T-cell (primary cell): ENCODE measurements at regions not wholly inside any gene's neighbourhood (a gene's known extent, or its start where the extent isn't known, plus 50 kb on each side); places are given as distances from the start of the nearest gene placed in this dataset.

ENCODE experiments used
- ATAC-seq, 4 experiments: fragments of 200-7000 bp in 3 of 4; fragments of 150-1000 bp in 1 of 4; cut with Tn5 transposase; replicated peaks in 1 of 4; 1 replicate in 3 of 4; 2 replicates in 1 of 4; pipeline ENCODE4 v1.10.0; 2021; ENCODE audit warnings: moderate library complexity in 3 of 4, mild to moderate bottlenecking in 2 of 4, moderate number of reproducible peaks in 1 of 4
- CTCF ChIA-PET, 2 donors: fragments of 300-600 bp; sonication (Branson Sonifier 250); formaldehyde crosslinking; loops; one replicate each; lab custom pipeline; 2022; ENCODE audit warnings: antibody characterized with exemption in 2 of 2; lab: Charles Lee
- POLR2A ChIA-PET, 2 donors: fragments of 300-600 bp; sonication (Branson Sonifier 250); formaldehyde crosslinking; loops; one replicate each; lab custom pipeline; 2022; ENCODE audit warnings: antibody characterized with exemption in 2 of 2; lab: Charles Lee
- DNase-seq, 35 experiments: peaks; one replicate each; pipeline versions ENCODE4 v3.0.0 to v3.0.0-alpha.2; 2013 to 2023
- H3K27ac ChIP-seq: one replicate; pipeline ENCODE4 v1.5.1; 2013; ENCODE audit warnings: low read length
- H3K27me3 ChIP-seq, 2 experiments: replicated peaks in 1 of 2; 1 replicate in 1 of 2; 2 replicates in 1 of 2; pipeline versions ENCODE4 v1.6.1 to v1.7.0; 2013; ENCODE audit warnings: low read length in 1 of 2, mixed read lengths in 1 of 2; ENCODE audit not compliant: control insufficient read depth in 2 of 2, insufficient read depth in 2 of 2; ENCODE audit errors: extremely low read depth in 1 of 2
- H3K36me3 ChIP-seq, 2 donors: 1 replicate in 1 of 2; 2 replicates in 1 of 2; pipeline versions ENCODE4 v1.6.1 to v1.7.0; 2013; ENCODE audit warnings: low read length in 1 of 2; ENCODE audit not compliant: control insufficient read depth in 2 of 2, insufficient read depth in 1 of 2; ENCODE audit errors: extremely low read depth in 1 of 2
- H3K4me1 ChIP-seq, 2 experiments: 1 replicate in 1 of 2; 2 replicates in 1 of 2; pipeline versions ENCODE4 v1.6.1 to v1.7.0; 2013; ENCODE audit warnings: low read length in 2 of 2, mixed read lengths in 1 of 2; ENCODE audit not compliant: insufficient read depth in 2 of 2, control insufficient read depth in 1 of 2; ENCODE audit errors: extremely low read depth in 1 of 2
- H3K4me3 ChIP-seq, 2 donors: 1 replicate in 1 of 2; 2 replicates in 1 of 2; pipeline versions ENCODE4 v1.5.1 to v1.7.0; 2013; ENCODE audit warnings: mild to moderate bottlenecking in 2 of 2, low read length in 1 of 2, moderate library complexity in 1 of 2; ENCODE audit not compliant: control insufficient read depth in 1 of 2; ENCODE audit errors: extremely low read depth in 1 of 2
- H3K9me3 ChIP-seq: 2 replicates; pipeline ENCODE4 v1.7.0; 2013
- H3K27ac Mint-ChIP-seq, 2 donors: one replicate each; pipeline ENCODE4 v1.8.0; 2020 to 2021; ENCODE audit warnings: mild to moderate bottlenecking in 2 of 2, mixed read lengths in 2 of 2
- H3K27me3 Mint-ChIP-seq, 2 donors: one replicate each; pipeline ENCODE4 v1.8.0; 2021 to 2022; ENCODE audit warnings: mixed read lengths in 2 of 2
- H3K36me3 Mint-ChIP-seq: one replicate; pipeline ENCODE4 v1.8.0; 2021; ENCODE audit warnings: mixed read lengths
- H3K4me1 Mint-ChIP-seq, 3 donors: one replicate each; pipeline ENCODE4 v1.8.0; 2020 to 2022; ENCODE audit warnings: mixed read lengths in 3 of 3, mild to moderate bottlenecking in 1 of 3
- H3K4me3 Mint-ChIP-seq, 3 donors: one replicate each; pipeline ENCODE4 v1.8.0; 2020 to 2022; ENCODE audit warnings: mild to moderate bottlenecking in 3 of 3, mixed read lengths in 3 of 3, moderate library complexity in 3 of 3
- H3K9me3 Mint-ChIP-seq, 3 donors: one replicate each; pipeline ENCODE4 v1.8.0; 2020 to 2022; ENCODE audit warnings: mixed read lengths in 3 of 3
- WGBS: methylation state at CpG from one replicate; pipeline ENCODE4 v1.1.5; 2013; ENCODE audit warnings: missing lambda C conversion rate; ENCODE audit not compliant: insufficient coverage; 5-methylcytosine and 5-hydroxymethylcytosine counted together

DNA sequence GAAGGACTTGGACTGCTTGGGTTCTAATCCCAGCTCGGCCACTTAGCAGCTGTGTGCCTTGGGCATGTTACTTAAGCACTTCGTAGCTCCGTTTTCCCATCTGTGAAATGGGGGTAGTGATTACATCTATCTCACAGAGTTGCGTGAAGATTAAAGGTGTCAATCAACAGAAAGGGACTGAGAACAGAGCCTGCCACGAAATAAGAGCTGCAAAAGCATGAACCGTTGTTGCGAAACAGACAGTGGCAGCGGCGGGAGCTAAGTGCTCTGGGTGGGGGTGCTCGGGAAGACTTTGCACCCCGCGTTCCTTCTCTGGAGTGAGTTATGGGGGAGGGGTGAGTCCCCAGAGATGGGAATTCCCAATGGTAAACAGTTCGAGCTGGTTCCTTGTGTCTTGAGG lies 79.6 kb upstream of the LHX1 start:
- no peak overlapping the region for H3K27ac ChIP-seq
- POLR2A ChIA-PET, result no interaction called here
- CTCF ChIA-PET, result no interaction called here
- ATAC-seq, result no peak
- H3K4me3 Mint-ChIP-seq, result no peak overlapping the region
- H3K4me1 ChIP-seq, result no peaks in the 10 kb centered on the region
- no peak overlapping the region for H3K4me3 ChIP-seq
- H3K27me3 ChIP-seq, result peaks cover 0 to 51% of the 10 kb centered on the region in 2 experiments
- H3K9me3 Mint-ChIP-seq, result no peaks in the 10 kb centered on the region
- no peak overlapping the region for H3K27ac Mint-ChIP-seq
- no peaks in the 10 kb centered on the region for H3K9me3 ChIP-seq
- 73% methylated on average over 10 of the region's 13 CpGs for WGBS
- no peaks in the 10 kb centered on the region for H3K4me1 Mint-ChIP-seq
- no peaks in the 10 kb centered on the region for H3K36me3 Mint-ChIP-seq
- H3K27me3 Mint-ChIP-seq, result peaks cover 17 to 18% of the 10 kb centered on the region in 2 donors
- no peaks in the 10 kb centered on the region for H3K36me3 ChIP-seq
- DNase-seq, result no peak

DNA sequence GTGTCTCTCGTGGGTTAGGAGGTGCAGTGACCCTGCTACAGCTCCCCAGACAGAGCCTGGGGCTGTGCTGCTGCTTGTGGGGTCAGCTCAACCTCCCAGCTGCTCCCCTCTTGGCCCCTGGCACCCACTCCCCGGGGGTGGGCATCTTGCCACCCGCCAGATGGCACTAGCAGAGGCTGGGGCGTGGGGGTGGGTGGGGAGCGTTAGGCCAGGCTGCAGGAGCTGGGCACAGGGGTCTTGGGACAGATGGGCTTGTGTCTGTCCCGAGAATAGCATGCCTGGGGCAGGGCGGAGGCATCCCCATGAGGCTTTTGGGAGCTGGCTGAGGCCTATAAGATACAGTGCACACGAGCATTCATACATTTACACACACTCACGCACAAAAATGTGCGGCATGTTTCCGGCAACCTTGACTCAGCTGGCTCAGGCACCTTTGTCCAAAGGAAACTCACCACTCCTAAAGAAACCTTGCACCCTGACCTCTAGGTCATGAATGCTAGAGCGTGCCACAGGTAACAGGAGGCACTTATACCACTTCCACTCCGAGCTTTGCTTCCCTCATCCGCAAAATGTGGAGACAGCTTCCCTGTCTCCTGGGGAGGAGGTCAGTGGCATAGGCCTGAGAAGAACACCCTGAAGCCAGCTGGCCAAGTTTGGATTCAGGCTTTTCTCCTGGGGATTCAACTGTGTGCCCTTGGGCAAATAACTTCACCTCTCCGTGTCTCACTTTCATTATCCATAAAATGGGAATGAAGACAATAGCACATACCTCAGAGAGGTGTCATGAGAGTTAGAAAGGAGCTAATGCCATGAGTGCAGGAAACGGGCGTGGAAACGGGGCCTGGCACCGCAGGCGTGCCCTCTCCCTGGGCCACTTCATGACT lies 78.9 kb upstream of the LHX1 start:
- Mint-ChIP-seq H3K27ac (no peak overlapping the region), H3K4me3 (no peak overlapping the region), H3K27me3 (peaks cover 17 to 18% of the 10 kb centered on the region in 2 donors), H3K36me3 (no peaks in the 10 kb centered on the region), H3K9me3 (no peaks in the 10 kb centered on the region), H3K4me1 (no peaks in the 10 kb centered on the region)
- no peak for DNase-seq
- no peak overlapping the region for H3K27ac ChIP-seq
- CTCF ChIA-PET, result no interaction called here
- H3K36me3 ChIP-seq, result no peaks in the 10 kb centered on the region
- H3K4me3 ChIP-seq, result no peak overlapping the region
- H3K4me1 ChIP-seq, result no peaks in the 10 kb centered on the region
- 71% methylated on average over 10 of the region's 20 CpGs for WGBS
- ATAC-seq, result no peak
- H3K27me3 ChIP-seq, result peaks cover 0 to 51% of the 10 kb centered on the region in 2 experiments
- POLR2A ChIA-PET, result no interaction called here
- H3K9me3 ChIP-seq, result no peaks in the 10 kb centered on the region

DNA sequence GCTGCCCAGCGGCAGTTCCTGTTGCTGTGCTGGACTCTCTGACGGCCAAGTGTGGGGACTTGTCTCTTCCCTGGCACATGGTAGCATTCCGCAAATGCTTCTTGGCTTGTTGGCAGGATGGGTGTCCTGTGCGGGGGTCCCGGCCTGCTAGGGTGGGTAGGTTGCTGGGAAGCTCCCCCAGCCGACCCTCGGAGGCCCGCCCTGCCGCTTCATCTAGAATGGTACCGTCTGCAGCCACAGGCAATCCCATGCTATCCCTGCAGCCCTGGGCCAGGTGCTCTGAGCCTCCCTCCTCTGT lies 78.3 kb upstream of the LHX1 start:
- Mint-ChIP-seq H3K36me3 (no peaks in the 10 kb centered on the region), H3K9me3 (no peaks in the 10 kb centered on the region), H3K4me3 (no peak overlapping the region), H3K27me3 (peaks cover 17 to 18% of the 10 kb centered on the region in 2 donors), H3K27ac (no peak overlapping the region), H3K4me1 (no peaks in the 10 kb centered on the region)
- no peak overlapping the region for H3K27ac ChIP-seq
- no peaks in the 10 kb centered on the region for H3K4me1 ChIP-seq
- POLR2A ChIA-PET, result no interaction called here
- H3K27me3 ChIP-seq, result peaks cover 0 to 51% of the 10 kb centered on the region in 2 experiments
- CTCF ChIA-PET, result no interaction called here
- no peaks in the 10 kb centered on the region for H3K9me3 ChIP-seq
- H3K4me3 ChIP-seq, result no peak overlapping the region
- no peaks in the 10 kb centered on the region for H3K36me3 ChIP-seq
- WGBS, result 90% methylated on average over 3 of the region's 10 CpGs
- no peak for DNase-seq
- no peak for ATAC-seq

DNA sequence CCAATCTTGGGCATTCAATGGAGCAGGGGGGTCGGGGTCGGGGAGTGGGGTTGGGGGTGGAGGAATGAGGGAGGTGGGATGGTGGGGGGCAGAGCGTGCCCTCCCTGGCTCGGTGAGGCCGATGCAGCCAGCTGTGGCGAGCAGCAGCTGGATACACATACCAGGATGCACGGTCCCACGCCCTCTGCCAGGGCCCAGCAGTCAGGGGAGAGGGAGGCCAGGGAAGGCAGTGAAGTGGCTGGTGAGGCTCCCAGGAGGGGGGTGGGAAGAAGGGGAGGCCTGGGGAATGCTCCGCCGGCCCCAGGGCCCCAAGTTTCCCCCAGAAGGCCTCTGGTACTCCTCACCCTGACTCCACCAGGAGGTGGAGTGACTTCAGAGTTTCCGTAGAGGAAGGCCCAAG lies 77.6 kb upstream of the LHX1 start:
- H3K27ac ChIP-seq, result no peak overlapping the region
- no peaks in the 10 kb centered on the region for H3K4me1 ChIP-seq
- Mint-ChIP-seq H3K4me3 (no peak overlapping the region), H3K27me3 (peaks cover 18 to 19% of the 10 kb centered on the region in 2 donors), H3K9me3 (no peaks in the 10 kb centered on the region), H3K27ac (no peak overlapping the region), H3K4me1 (no peaks in the 10 kb centered on the region), H3K36me3 (no peaks in the 10 kb centered on the region)
- H3K9me3 ChIP-seq, result no peaks in the 10 kb centered on the region
- H3K4me3 ChIP-seq, result no peak overlapping the region
- ChIA-PET CTCF (no interaction called here), POLR2A (no interaction called here)
- no peak for DNase-seq
- no peaks in the 10 kb centered on the region for H3K36me3 ChIP-seq
- ATAC-seq, result no peak
- peaks cover 0 to 51% of the 10 kb centered on the region in 2 experiments for H3K27me3 ChIP-seq
- 91% methylated on average over 5 of the region's 11 CpGs for WGBS

DNA sequence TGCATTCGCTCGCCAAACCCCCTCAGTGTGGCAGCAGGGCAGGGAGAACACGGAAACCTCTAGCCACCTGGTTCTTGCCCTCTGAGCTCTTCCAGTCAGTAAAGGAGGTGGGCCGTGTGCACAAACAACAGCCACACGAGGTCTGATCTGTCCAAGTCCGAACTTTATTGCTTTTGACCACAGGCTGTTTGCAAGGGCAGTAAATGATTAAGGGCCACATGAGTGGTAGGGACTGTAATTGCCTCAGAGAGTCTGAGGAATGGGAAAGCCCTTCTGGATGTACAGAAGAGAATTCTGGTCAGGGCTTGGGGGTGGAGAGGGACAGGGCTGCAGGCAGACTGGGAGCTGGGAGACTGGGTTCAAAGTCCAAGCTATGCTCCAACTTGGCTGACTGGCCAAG lies 75.7 kb upstream of the LHX1 start:
- POLR2A ChIA-PET, result no interaction called here
- no peak for ATAC-seq

DNA sequence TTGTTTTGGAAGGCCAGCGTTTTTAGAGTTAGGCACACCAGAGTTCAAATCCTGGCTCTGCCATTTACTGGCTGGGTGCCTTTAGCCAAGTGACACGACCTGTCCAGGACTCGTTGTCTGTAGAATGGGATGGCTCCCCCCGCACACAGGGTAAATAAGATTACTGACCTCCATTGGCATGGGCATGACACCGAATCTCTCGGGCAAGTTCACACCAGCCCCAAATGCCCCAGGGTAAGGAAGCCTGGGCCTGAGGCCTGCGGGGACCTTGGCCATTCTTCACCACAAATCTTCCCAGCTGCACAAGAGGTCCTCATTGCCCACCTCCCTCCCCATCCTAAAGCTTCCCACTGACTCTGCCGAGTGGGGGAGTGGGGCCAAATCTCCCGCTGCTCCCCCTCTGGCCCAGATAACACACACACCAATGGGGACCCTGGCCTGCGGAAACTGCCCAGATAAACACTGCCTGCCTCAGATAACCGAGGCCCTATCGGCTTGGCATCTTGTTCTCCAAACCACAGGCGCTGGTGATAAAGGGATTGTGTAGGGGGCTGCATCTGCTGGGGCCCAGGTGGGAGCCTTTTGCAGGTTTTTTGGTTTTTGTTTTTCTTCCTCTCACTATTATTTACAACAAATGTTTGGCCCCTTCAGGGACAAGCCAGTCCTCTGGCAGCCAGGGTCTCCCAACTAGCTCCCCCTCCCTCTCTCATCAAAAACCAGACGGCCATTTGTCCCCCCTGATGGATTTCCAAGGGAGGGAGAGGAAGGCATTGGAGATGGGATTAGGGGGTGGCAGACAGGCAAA lies 75.0 kb upstream of the LHX1 start:
- H3K27ac ChIP-seq, result no peak overlapping the region
- no peaks in the 10 kb centered on the region for H3K9me3 ChIP-seq
- Mint-ChIP-seq H3K27me3 (peaks cover 19 to 20% of the 10 kb centered on the region in 2 donors), H3K4me1 (no peaks in the 10 kb centered on the region), H3K4me3 (no peak overlapping the region), H3K9me3 (no peaks in the 10 kb centered on the region), H3K36me3 (no peaks in the 10 kb centered on the region), H3K27ac (no peak overlapping the region)
- no peaks in the 10 kb centered on the region for H3K36me3 ChIP-seq
- H3K27me3 ChIP-seq, result peaks cover 0 to 45% of the 10 kb centered on the region in 2 experiments
- CTCF ChIA-PET, result no interaction called here
- DNase-seq, result no peak
- WGBS, result 71% methylated on average over 7 of the region's 14 CpGs
- no peak for ATAC-seq
- POLR2A ChIA-PET, result no interaction called here
- no peaks in the 10 kb centered on the region for H3K4me1 ChIP-seq
- no peak overlapping the region for H3K4me3 ChIP-seq

More for the DNA sequence above, 75.7 kb upstream of the LHX1 start:
- Mint-ChIP-seq H3K36me3 (no peaks in the 10 kb centered on the region), H3K27ac (no peak overlapping the region), H3K27me3 (peaks cover 24 to 25% of the 10 kb centered on the region in 2 donors), H3K9me3 (no peaks in the 10 kb centered on the region), H3K4me1 (no peaks in the 10 kb centered on the region), H3K4me3 (no peak overlapping the region)
- Histone ChIP-seq H3K36me3 (no peaks in the 10 kb centered on the region), H3K4me1 (no peaks in the 10 kb centered on the region), H3K27ac (no peak overlapping the region), H3K27me3 (peaks cover 0 to 49% of the 10 kb centered on the region in 2 experiments), H3K9me3 (no peaks in the 10 kb centered on the region), H3K4me3 (no peak overlapping the region)
- CTCF ChIA-PET, result no interaction called here
- WGBS, result 90% methylated on average over 5 of the region's 6 CpGs
- DNase-seq, result no peak
